ENCODE measurements at regions not wholly inside any gene's neighbourhood (a gene's known extent, or its start where the extent isn't known, plus 50 kb on each side); places are given as distances from the start of the nearest gene placed in this dataset.

GRCh38 chr3:168693870-168694269, 598.1 kb upstream of the GOLIM4 start:
- no peak overlapping the region for H3K27ac Mint-ChIP-seq
- ATAC-seq (peak; percentile 70), DNase-seq (ENCODE audit: low spot score) (no peak)
- H3K27me3 Mint-ChIP-seq (ENCODE audit: low read depth) = no peaks in the 10 kb centered on the region; the same call in 1 of the 2 replicates
- H3K9me3 Mint-ChIP-seq = peaks cover 12% of the 10 kb centered on the region
- H3K4me3 Mint-ChIP-seq = no peak overlapping the region
- H3K4me1 Mint-ChIP-seq = peaks cover 22% of the 10 kb centered on the region
- POLR2A ChIA-PET = no interaction called here
- CTCF ChIA-PET = interaction anchor here (0.9 to 1.5 kb wide), 2 partner anchors 69 to 153 kb away, joined by 4 to 5 read pairs; no protein-coding TSS in a partner anchor
- peaks cover 10% of the 10 kb centered on the region for H3K36me3 Mint-ChIP-seq
- TF ChIP-seq ETV6 (CRISPR knock-in tag; IDR thresholded peaks at IDR 0.05) (no peak), ZBTB21 (CRISPR knock-in tag; IDR thresholded peaks at IDR 0.05; ENCODE audit: borderline replicate concordance) (no peak)

- DNase-seq (ENCODE audit: low spot score) (no peak), ATAC-seq (no peak)
- no peaks in the 10 kb centered on the region for H3K36me3 Mint-ChIP-seq
- no peak overlapping the region for H3K27ac Mint-ChIP-seq
- H3K4me1 Mint-ChIP-seq = peaks cover 5% of the 10 kb centered on the region
- H3K9me3 Mint-ChIP-seq = peaks cover under 1% of the 10 kb centered on the region
- TF ChIP-seq ETV6 (CRISPR knock-in tag; IDR thresholded peaks at IDR 0.05) (no peak), ZNF263 (CRISPR knock-in tag; IDR thresholded peaks at IDR 0.05; ENCODE audit: low read depth) (no peak), IRF1 (CRISPR knock-in tag; IDR thresholded peaks at IDR 0.05) (no peak), MYBL2 (CRISPR knock-in tag; IDR thresholded peaks at IDR 0.05) (no peak), KAT7 (CRISPR knock-in tag; IDR thresholded peaks at IDR 0.05; ENCODE audit: borderline replicate concordance) (no peak), ZNF512 (CRISPR knock-in tag; IDR thresholded peaks at IDR 0.05; ENCODE audit: borderline replicate concordance) (no peak), NR3C1 (CRISPR knock-in tag; conservative IDR thresholded peaks at IDR 0.05; ENCODE audit: low read depth) (no peak), ELF4 (CRISPR knock-in tag; IDR thresholded peaks at IDR 0.05; ENCODE audit: low read depth) (no peak), ZNF416 (CRISPR knock-in tag; IDR thresholded peaks at IDR 0.05) (no peak), RELA (CRISPR knock-in tag; IDR thresholded peaks at IDR 0.05; ENCODE audit: borderline replicate concordance) (no peak)
- POLR2A ChIA-PET = interaction anchor here (0.6 kb wide), 3 partner anchors 10 to 263 kb away, joined by 5 to 8 read pairs (median 6); no protein-coding TSS in a partner anchor
- CTCF ChIA-PET = no interaction called here
- no peak overlapping the region for H3K4me3 Mint-ChIP-seq
- no peaks in the 10 kb centered on the region for H3K27me3 Mint-ChIP-seq (ENCODE audit: low read depth)
These were observed 592.5 kb upstream of the GOLIM4 start for GRCh38 chr3:168688267-168688666.

- Mint-ChIP-seq H3K4me3 (no peak overlapping the region), H3K27me3 (ENCODE audit: low read depth) (no peaks in the 10 kb centered on the region), H3K4me1 (0 out of 2 replicates have a peak, but pooled peaks cover 5% of the 10 kb centered on the region), H3K9me3 (peaks cover 7% of the 10 kb centered on the region), H3K27ac (no peak overlapping the region), H3K36me3 (peaks cover 5% of the 10 kb centered on the region)
- POLR2A ChIA-PET = no interaction called here
- no peak for TF ChIP-seq E2F4 (CRISPR knock-in tag; IDR thresholded peaks at IDR 0.05; ENCODE audit: borderline replicate concordance, low read depth)
- no peak for TF ChIP-seq ZNF138 (CRISPR knock-in tag; conservative IDR thresholded peaks at IDR 0.05)
- no peak for TF ChIP-seq SMAD3 (CRISPR knock-in tag; IDR thresholded peaks at IDR 0.05; ENCODE audit: borderline replicate concordance)
- TF ChIP-seq NFE2L1 (CRISPR knock-in tag; IDR thresholded peaks at IDR 0.05) = no peak
- no peak for TF ChIP-seq PRRX2 (CRISPR knock-in tag; IDR thresholded peaks at IDR 0.05)
- no peak for TF ChIP-seq JUN (CRISPR knock-in tag; IDR thresholded peaks at IDR 0.05)
- TF ChIP-seq ATF2 (CRISPR knock-in tag; IDR thresholded peaks at IDR 0.05; ENCODE audit: borderline replicate concordance, low read depth) = no peak
- TF ChIP-seq TEAD4 (CRISPR knock-in tag; IDR thresholded peaks at IDR 0.05) = no peak
- no peak for TF ChIP-seq USF2 (CRISPR knock-in tag; IDR thresholded peaks at IDR 0.05)
- no peak for TF ChIP-seq FOXP1 (CRISPR knock-in tag; IDR thresholded peaks at IDR 0.05; ENCODE audit: borderline replicate concordance)
- no peak for TF ChIP-seq GRHL2 (CRISPR knock-in tag; IDR thresholded peaks at IDR 0.05; ENCODE audit: insufficient replicate concordance, severe bottlenecking)
- no peak for TF ChIP-seq FOXK1 (CRISPR knock-in tag; IDR thresholded peaks at IDR 0.05)
- no peak for TF ChIP-seq ZNF671 (CRISPR knock-in tag; IDR thresholded peaks at IDR 0.05)
- no peak for TF ChIP-seq ZNF423 (CRISPR knock-in tag; IDR thresholded peaks at IDR 0.05)
- no peak for TF ChIP-seq ZNF416 (CRISPR knock-in tag; IDR thresholded peaks at IDR 0.05)
- no peak for TF ChIP-seq MYBL2 (CRISPR knock-in tag; IDR thresholded peaks at IDR 0.05)
- DNase-seq (ENCODE audit: low spot score) (no peak), ATAC-seq (no peak)
- CTCF ChIA-PET = no interaction called here
These were observed 588.8 kb upstream of the GOLIM4 start for GRCh38 chr3:168684519-168684918.
